ENCODE measurements at regions not wholly inside any gene's neighbourhood (a gene's known extent, or its start where the extent isn't known, plus 50 kb on each side); places are given as distances from the start of the nearest gene placed in this dataset.
"Not testable (repeated sequence)": the region's sequence is repeated elsewhere in the genome, so short reads cannot be mapped to it uniquely, and the experiment has no call there.

DNA sequence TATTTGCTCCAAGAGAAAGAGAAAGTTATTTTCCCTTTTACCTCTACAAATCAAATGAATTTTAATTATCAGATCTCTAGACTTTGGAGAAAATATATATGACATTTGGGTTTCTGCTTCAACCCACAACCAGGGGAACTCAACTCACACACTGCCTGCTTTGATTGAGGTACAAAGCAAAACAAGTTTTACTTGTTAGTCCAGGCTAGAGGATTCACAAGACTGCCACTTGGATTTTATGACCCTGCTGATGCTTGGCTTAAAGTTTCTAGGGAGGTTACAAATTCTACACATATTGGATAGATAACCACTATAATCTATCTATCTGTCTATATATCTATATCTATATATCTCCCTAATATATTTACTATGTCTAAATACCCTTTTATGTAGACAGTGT, 467.3 kb upstream of the RGS18 start:
- DNase-seq, result no peak

DNA sequence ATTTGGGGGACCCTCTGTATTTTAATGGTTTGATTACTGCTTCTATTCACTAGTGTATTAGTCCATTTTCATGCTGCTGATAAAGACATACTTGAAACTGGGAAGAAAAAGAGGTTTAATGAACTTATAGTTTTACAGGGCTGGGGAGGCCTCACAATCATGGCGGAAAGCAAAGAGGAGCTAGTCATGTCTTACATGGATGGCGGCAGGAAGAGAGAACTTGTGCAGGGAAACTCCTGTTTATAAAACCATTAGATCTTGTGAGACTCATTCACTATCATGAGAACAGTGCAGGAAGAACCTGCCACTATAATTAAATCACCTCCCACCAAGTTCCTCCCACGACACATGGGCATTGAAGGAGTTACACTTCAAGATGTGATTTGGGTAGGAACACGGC, 464.5 kb upstream of the RGS18 start:
- DNase-seq, result no peak

DNA sequence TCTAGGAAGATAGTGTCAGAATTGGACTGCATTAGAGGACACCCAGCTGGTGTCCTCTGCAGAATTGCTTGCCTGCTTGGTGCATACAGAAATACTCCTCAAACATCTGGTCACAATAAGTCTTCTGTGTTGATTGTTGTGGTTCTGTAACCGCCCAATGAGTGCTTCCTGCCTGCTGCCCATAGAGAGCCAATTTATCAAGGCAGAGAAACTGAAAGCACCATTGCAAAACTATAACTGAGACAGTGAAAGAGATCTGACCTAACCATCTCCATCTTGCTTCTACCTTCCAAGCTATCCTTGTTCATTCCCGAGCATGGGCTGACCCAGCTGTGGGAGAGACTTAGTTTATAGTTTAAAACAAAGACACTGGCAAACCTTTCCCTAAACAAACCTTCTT, 462.4 kb upstream of the RGS18 start:
- no peak for DNase-seq

DNA sequence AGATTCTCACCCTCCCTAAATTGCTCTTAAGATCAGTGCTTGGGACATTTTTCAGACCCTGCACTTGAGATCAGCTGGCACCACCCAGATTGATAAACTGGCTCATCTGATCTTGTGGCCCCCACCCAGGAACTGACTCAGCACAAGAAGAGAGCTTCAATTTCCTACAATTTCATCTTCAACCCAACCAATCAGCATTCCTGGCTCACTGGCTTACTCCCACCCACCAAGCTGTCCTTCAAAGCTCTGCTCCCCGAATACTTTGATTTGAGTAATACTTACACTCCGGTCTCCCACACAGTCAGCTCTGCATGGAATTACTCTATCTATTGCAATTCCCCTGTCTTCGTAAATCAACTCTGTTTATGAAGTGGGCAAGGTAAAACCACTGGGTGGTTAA, 461.9 kb upstream of the RGS18 start:
- DNase-seq, result no peak

DNA sequence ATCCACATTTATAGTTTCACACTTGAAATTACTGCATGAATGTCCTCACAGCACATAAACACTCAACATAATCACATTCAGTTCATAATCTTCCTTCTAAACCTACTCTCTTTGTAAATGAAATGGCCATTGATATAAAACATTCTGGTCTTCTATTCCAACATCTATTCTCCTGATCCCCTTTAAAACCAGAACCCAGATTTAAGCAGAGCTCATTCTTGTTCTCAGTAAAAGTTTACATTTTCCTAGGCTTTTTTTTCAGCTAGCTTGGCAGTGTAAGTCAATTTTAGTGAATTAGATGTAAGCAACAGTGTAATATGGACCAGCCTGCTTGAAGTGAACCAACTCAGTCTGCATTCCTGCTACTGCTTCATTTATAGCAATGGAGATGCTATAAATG, 460.7 kb upstream of the RGS18 start:
- no peak for DNase-seq

DNA sequence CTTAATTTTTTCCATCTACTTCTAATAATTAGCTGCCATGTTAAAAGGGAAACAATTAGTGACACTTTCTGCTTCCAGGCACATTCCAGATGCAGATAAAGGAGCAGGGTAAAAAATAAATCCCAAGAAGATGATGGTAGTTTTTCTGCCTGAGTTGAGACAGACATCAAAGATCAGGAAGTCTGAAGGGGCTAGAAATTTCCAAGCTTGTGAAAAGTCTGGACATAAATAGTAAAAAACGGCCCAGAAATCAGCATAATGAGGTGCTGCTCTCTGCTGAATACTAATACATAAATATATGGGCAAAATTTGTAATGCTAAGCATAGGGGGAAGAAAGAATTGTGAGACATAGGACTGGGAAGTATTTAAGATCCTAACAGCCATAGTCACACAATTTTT, 460.0 kb upstream of the RGS18 start:
- DNase-seq, result no peak

DNA sequence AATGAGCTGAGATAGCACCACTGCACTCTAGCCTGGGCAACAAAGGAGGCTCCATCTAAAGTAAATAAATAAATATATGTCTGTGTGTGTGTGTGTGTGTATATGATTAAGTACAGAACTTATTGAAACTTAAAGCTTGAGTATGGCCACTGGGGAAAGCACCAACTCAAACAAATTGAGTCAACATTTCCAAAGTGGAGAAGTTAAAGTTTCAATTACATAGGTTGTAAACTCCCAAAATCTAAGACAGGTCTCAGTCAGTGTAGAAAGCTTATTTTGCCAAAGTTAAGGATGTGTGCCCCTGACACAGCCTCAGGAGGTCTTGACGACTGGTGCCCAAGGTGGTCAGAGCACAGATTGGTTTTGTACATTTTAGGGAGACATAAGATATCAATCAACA, 458.9 kb upstream of the RGS18 start:
- DNase-seq, result no peak

DNA sequence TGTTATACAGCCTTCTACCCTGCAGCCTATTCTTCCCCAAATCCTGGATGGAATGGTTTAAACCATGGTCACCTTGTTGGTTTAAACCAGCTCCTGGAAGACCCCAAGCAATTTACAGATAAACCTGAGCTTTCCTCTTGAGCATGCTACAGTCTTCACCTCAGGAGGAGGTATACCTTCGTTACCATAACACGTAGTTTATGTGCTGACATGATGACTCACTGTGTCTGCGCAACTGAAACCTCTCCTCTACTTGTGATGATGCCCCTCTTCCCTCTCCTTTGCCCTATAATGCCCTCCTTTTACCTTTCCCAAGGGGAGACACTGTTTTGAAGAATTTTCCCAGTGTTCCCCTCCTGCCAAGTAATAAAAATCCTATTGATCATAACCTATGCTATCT, 457.3 kb upstream of the RGS18 start:
- DNase-seq, result no peak

DNA sequence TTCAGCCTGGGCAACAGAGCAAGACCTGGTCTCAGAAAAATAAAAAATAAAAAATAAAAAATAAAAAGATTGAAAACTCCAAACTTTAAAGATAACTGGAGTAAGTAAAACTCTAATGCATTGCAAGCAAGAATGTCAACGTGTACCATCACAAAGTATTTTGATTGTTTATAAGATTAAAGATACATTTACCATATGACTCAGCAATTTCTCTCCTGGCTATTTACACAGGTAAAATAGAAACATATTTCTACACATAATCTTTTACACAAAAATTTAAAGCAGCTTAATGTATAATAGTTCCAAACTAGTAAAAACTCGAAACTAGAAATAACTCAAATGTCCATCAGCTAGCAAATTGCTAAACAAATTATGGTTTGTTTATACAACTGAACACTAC, 456.1 kb upstream of the RGS18 start:
- DNase-seq, result no peak

DNA sequence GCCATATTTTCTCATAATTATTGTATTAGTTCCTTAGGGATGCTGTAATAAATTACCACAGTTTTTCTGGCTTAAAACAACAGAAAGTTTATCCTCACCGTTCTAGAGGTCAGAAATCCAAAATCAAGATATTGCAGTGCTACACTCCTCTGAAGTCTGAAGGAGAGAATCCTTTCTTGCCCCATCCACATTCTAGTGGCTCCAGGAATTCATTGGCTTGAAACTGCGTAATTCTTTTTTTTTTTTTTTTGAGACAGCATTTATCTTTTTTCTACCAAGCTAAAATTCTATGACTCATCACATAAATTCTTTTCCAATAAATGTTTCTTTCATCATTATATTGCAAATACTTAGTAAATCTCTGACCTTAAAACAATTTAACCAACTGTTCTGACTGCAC, 451.0 kb upstream of the RGS18 start:
- DNase-seq, result no peak

DNA sequence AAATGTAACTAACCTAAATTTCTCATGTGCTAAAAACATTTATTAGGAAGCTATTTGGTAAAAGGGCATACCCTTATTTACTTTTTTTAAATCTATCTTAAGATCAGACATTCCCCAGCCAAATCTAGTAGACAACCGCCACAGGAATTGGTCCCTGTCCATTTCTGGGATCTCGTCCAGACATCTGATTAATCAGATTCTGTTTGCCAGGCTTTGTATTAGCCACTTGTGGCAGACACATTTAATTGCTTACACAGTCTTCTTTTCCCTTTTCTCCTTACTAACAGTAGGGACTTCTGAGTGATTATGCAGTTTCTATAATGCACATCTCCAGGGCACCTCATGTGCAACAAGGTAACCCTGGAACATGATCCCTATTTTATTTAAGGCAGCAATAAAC, 449.0 kb upstream of the RGS18 start:
- DNase-seq, result no peak

DNA sequence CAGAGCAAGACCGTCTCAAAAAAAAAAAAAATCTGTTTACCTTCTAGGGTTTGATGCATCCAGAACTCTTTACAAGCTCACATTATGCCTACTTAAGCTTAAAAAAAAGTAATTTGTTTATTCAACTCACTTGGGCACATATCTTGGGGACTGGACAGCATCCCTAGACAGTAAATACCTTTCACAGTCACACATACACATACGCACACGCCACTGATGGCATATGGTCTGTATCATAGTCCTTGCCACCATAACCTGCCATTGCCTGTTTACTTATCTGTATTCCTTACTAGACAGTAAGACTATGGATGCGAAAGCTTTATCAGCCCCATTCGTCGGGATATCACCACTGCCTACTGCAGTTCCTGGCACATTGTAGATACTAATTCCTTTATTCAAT, 446.3 kb upstream of the RGS18 start:
- no peak for DNase-seq

DNA sequence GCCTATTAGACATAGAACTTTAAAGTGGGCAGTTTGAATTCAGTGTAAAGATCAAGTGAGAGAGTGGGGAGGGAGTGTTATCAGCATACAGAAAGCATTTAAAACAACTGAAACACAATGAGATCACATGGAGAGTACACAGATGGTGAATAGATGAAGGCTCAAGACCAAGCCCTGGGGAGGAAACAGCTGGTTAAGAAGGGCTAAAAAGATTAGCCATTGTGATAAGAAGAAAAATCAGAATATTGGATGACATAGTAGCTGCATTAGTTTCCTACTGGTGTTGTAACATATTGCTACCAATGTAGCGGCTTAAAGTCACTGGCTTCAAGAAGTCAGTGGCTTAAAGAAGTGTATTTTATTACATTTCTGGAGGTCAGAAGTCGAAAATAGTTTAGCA, 443.4 kb upstream of the RGS18 start:
- no peak for DNase-seq

DNA sequence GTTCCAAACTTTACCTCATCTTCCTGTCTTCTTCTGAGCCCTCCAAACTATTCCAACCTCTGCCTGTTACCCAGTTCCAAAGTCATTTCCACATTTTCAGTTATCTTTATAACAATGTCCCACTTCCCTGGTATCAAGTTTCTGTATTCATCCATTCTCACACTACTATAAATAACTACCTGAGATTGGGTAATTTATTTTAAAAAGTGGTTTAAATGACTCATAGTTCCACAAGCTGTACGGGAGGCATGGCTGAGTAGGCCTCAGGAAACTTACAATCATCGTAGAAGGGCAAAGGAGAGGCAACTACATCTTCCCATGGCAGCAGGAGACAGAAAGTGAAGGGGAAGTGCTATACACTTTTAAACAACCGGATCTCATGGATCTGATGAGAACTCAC, 428.5 kb upstream of the RGS18 start:
- no peak for DNase-seq

DNA sequence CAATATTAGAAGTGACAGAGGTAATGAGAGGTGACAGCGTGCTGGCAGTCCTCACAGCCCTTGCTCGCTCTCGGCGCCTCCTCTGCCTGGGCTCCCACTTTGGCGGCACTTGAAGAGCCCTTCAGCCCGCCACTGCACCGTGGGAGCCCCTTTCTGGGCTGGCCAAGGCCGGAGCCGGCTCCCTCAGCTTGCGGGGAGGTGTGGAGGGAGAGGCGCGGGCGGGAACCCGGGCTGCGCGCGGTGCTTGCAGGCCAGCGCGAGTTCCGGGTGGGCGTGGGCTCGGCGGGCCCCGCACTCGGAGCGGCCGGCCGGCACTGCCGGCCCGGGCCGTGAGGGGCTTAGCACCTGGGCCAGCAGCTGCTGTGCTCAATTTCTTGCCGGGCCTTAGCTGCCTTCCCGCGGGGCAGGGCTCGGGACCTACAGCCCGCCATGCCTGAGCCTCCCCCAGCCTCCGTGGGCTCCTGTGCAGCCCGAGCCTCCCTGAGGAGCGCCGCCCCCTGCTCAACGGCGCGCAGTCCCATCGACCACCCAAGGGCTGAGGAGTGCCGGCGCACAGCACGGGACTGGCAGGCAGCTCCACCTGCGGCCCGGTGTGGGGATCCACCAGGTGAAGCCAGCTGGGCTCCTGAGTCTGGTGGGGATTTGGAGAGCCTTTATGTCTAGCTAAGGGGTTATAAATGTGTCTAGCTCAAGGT, 426.5 kb upstream of the RGS18 start:
- not testable (repeated sequence) for DNase-seq

DNA sequence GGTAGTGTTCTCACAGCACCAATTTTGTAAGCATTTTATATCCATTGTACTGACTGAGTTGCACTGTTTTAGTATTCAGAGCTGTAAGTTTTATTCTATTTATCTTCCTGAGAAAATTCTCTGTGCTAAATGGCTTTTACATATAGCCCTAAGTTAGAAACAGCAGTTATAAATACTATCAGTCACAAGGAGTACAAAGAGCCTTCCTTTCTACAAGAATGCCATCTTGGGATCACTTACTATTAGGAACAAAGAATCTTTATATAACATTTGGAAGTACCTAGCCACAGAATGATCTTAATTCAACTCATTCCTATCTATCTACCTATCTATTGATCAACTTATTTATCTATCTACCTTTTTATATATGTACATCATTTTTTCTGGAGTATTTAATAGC, 423.9 kb upstream of the RGS18 start:
- no peak for DNase-seq

DNA sequence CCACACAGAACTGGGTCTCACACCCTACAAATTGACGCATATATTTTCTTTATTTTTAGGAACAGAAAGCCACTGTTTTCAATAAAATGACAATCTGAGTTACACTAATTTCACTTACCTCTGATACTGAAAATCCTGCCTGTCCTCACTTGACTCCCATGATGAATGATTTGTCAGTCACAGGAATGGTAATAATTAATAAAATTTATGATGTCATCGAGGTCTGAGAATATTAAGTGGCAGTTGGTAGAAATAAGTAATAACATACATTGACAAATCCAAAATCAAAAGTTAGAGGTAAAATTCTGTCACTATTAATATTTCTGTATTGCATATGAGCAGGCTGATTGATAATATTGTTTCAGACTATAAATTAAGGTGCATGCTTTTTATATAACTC, 418.7 kb upstream of the RGS18 start:
- DNase-seq, result no peak

DNA sequence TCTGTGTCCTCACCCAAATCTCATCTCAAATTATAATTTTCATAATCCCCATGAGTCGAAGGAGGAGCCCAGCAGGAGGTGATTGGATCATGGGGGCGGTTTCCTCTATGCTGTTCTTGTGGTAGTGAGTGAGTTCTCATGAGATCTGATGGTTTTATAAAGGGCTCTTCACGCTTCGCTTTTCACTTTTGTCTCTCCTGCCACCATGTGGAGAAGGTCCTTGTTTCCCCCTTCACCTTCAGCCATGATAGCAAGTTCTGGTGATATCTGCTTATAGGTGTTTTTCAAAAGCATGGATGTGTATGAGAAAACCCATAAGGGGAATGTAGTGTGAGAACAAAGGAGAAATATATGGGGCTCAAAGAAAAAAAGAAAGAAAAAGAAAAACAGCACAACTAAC, 405.9 kb upstream of the RGS18 start:
- DNase-seq, result no peak

DNA sequence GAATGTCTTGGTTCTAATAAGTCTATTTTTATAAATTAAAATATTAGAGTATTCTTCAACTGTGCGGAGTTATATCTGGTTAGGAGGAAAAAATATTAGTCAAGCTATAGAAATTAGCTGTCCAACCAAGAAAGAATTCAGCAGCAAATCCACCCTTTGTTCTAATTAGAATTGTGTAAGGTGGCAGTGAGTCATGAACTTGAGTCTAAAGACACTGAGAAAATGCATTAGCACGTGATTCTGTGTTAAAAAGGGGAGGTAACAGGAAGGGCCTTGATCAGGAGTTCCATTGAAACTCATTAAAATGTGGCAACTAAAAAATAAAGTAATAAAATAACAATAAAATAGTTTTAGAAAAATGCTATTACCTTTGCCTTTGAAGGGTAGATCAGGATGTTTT, 398.2 kb upstream of the RGS18 start:
- no peak for DNase-seq

DNA sequence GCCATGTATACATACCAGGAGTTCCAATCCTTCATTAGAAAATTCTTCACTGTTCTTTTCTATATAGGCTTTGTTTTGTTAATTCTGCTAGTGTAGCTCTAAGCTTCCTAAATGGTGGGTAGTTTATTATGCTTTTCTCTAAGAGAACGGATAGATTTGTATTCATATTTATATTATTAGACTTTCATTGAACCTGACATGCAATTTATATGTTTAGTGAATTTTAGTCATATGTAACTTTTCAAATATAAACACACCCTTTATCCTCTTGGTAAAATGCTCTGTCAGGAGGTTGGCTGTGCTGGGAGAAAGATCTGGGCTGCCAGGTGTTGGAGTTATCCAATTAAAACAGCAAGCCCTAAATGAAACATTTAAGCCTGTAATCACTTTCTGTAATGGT, 369.7 kb upstream of the RGS18 start:
- no peak for DNase-seq

DNA sequence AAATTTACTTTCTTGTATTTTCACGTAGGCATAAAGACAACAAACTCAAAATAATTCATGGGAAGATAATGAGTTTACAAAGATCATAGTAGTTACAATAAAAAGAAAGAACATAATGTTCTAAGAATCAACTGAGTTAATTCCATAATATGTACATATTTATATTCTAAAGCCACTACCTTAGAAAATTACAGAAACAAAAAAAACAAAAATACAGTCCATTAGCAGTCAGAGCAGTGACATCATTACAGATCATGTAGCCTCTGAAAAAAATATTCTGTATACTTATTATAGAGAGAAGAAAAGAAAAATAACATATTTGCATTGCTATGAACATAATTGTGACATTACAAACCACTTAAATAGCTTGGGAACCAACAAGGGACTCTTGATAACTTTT, 360.1 kb upstream of the RGS18 start:
- DNase-seq, result no peak

DNA sequence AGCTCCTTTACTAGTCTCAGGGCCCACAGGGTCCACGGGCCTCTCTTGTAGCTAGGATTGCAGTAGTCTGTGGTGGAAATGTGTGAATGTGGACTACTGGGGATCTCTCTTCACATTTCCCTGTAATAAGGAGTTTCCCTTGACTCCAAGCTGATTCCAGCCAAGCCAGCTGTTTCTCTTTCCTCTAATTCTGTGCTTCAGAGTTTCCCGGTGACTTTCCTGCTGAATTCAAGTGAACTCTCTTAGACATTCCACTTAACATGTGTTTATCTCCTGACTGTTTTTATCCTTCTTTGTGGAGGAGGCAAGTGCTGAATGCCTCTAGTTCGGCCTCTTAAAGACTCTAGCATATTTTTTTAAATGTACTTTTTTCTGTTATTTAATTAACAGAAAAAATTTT, 354.0 kb upstream of the RGS18 start:
- DNase-seq, result no peak

DNA sequence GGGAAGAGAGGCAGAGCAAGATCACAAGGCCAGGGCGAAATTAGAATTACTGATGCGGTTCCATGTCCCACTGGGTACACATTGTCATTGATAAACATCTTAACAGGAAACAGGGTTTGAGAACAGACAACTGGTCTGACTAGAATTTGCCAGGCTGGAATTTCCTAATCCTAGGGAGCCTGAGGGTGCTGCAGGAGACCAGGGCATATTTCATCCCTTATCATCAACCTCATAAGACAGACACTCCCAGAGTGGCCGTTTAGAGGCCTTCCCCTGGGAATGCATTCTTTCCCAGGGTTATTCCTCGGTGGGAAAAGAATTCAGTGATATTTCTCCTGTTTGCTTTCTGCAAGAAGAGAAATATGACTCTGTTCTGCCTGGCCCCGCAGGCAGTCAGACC, 344.7 kb upstream of the RGS18 start:
- DNase-seq, result not testable (repeated sequence)

DNA sequence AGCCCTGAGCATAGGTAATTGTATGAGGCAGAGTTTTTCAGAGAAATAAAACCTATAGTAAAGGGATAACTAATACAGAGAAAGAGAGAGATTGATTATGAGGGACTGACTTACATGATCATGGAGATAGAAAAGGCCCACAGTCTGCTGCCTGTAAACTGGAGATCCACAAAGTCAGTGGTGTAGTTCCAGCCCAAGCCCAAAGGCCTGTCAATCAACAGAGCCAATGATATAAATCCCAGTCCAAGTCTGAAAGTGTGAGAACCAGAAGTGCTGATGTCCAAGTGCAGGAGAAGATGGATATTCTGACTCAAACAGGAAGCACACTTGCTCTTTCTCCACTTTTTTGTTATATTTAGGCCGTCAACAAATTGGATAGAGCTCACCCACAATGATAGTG, 340.1 kb upstream of the RGS18 start:
- no peak for DNase-seq

DNA sequence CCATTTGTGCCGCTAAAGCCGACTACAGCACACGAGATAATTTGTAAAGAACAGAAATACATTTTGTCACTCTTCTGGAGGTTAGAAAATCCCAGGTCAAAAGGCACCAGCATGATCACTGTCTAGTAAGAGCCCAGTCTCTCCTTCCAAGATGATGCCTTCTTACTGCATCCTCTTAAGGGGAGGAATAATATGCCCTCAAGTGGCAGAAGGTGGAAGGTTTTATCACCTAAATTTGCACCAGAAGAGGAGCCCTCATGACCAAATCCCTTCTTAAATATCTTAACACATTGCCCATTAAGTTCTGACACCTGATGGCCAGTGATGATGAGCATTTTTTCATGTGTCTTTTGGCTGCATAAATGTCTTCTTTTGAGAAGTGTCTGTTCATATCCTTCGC, 326.7 kb upstream of the RGS18 start:
- no peak for DNase-seq

DNA sequence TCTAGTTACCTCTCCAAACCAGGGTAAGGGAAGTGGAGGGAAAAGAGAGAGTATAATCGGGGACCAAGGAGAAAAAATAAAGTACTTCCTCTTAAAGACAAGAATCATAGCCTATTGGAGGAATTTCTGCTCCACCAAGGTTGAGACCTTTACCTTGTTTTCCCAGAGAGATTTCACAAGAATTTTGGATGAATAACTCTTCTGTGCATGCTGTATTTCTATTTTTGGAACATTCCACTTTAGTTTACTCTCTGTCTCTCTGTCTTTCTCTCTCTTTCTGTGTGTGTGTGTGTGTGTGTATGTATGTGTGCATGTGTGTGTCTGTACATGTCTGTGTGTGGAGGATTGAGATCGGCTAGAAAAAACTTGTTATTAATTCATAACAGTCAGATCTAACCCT, 318.4 kb upstream of the RGS18 start:
- DNase-seq, result no peak

Measured in SHP77 (cell line).